Calu3 (cell line): ENCODE measurements at regions not wholly inside any gene's neighbourhood (a gene's known extent, or its start where the extent isn't known, plus 50 kb on each side); places are given as distances from the start of the nearest gene placed in this dataset.

Source experiments
- BruUV-seq: library from RNA; stranded (reverse); fragments of 400-500 nt; replicated peaks from 2 replicates; lab custom pipeline; 2021; lab: Mats Ljungman, UMichigan
- CTCF ChIA-PET: fragments of 300-600 bp; sonication (Branson Sonifier 250); formaldehyde crosslinking; loops from one replicate; lab custom pipeline; 2022; ENCODE audit warnings: antibody characterized with exemption; lab: Charles Lee
- DNase-seq: peaks from one replicate; pipeline ENCODE4 v3.0.0; 2022
- H3K27ac Mint-ChIP-seq: one replicate; pipeline ENCODE4 v1.8.0; 2022; ENCODE audit warnings: mixed read lengths; ENCODE audit not compliant: unreplicated experiment
- H3K27me3 Mint-ChIP-seq: one replicate; pipeline ENCODE4 v1.8.0; 2022; ENCODE audit warnings: mixed read lengths; ENCODE audit not compliant: unreplicated experiment
- H3K36me3 Mint-ChIP-seq: one replicate; pipeline ENCODE4 v1.8.0; 2022; ENCODE audit warnings: mild to moderate bottlenecking, moderate library complexity, mixed read lengths; ENCODE audit not compliant: insufficient read depth, unreplicated experiment
- H3K4me1 Mint-ChIP-seq: one replicate; pipeline ENCODE4 v1.8.0; 2022; ENCODE audit warnings: mild to moderate bottlenecking, low read depth, mixed read lengths; ENCODE audit not compliant: unreplicated experiment
- H3K4me3 Mint-ChIP-seq: one replicate; pipeline ENCODE4 v1.8.0; 2022; ENCODE audit warnings: mild to moderate bottlenecking, low read depth, moderate library complexity, mixed read lengths; ENCODE audit not compliant: unreplicated experiment
- H3K9me3 Mint-ChIP-seq: one replicate; pipeline ENCODE4 v1.8.0; 2022; ENCODE audit warnings: low read depth, mixed read lengths; ENCODE audit not compliant: unreplicated experiment
- intact Hi-C: fragments of 100-400 bp; cut with micrococcal nuclease; formaldehyde crosslinking; loops from one replicate; pipeline ENCODE4 v1.10.0; 2022; ENCODE audit not compliant: unreplicated experiment
- TF ChIP-seq, protein P1 (sequence below): fragments of 200-600 bp; IDR thresholded peaks from one replicate; pipeline ENCODE4 v1.8.0; 2022; ENCODE audit warnings: antibody characterized with exemption; ENCODE audit not compliant: unreplicated experiment

DNA sequence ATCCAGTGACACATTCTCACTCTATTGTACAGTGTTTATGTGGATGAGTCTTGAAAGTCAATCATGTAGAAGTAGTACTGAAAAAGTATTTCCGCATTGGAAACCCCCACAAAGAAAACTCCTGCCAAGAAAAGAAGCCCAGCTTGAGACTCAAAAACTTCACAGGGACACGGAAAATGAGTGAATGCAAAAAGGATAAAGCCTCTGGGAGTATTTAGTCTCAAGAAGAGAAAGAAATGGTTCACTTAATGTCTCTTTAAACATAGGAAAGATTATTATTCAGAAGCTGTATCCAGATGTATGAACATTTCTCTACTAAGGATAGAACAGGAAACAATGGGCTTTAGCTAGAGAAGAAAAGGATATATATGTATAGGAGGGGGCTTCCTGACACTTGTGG lies 304.5 kb downstream of the BARHL2 start:
- no peak overlapping the region for H3K27ac Mint-ChIP-seq
- H3K4me1 Mint-ChIP-seq, result no peaks in the 10 kb centered on the region
- DNase-seq, result no peak
- H3K9me3 Mint-ChIP-seq, result peaks cover 6% of the 10 kb centered on the region
- no peak overlapping the region for H3K4me3 Mint-ChIP-seq
- H3K36me3 Mint-ChIP-seq, result no peaks in the 10 kb centered on the region
- H3K27me3 Mint-ChIP-seq, result no peaks in the 10 kb centered on the region
- no TSS peak for BruUV-seq
- intact Hi-C loops, result no loop called here
- CTCF ChIA-PET, result no interaction called here
- TF ChIP-seq, protein P1, sequence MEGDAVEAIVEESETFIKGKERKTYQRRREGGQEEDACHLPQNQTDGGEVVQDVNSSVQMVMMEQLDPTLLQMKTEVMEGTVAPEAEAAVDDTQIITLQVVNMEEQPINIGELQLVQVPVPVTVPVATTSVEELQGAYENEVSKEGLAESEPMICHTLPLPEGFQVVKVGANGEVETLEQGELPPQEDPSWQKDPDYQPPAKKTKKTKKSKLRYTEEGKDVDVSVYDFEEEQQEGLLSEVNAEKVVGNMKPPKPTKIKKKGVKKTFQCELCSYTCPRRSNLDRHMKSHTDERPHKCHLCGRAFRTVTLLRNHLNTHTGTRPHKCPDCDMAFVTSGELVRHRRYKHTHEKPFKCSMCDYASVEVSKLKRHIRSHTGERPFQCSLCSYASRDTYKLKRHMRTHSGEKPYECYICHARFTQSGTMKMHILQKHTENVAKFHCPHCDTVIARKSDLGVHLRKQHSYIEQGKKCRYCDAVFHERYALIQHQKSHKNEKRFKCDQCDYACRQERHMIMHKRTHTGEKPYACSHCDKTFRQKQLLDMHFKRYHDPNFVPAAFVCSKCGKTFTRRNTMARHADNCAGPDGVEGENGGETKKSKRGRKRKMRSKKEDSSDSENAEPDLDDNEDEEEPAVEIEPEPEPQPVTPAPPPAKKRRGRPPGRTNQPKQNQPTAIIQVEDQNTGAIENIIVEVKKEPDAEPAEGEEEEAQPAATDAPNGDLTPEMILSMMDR, result no peak

DNA sequence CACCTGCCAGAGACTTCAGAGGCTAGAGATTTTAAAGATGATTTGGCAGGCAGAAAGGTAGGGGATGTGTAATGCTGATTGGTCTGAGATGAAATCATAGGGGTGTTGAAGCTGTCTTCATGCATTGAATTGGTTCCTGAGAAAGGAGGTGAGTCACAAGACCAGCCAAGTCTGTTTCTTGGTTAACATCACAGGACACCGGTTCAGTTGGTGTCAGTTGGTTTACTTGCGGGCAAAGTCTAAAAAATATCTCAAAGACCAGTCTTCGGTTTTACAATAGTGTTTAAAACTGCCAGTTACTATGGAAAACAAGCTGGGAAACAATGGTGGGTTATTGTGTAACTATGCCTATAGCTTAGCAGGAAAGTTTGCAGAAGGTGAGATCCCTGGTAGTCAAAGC lies 305.9 kb downstream of the BARHL2 start:
- Mint-ChIP-seq H3K4me1 (no peaks in the 10 kb centered on the region), H3K9me3 (peaks cover 6% of the 10 kb centered on the region), H3K4me3 (no peak overlapping the region), H3K27ac (no peak overlapping the region), H3K27me3 (no peaks in the 10 kb centered on the region), H3K36me3 (no peaks in the 10 kb centered on the region)
- no peak for DNase-seq
- CTCF ChIA-PET, result no interaction called here
- intact Hi-C loops, result no loop called here
- TF ChIP-seq, protein P1, result no peak
- no TSS peak for BruUV-seq

DNA sequence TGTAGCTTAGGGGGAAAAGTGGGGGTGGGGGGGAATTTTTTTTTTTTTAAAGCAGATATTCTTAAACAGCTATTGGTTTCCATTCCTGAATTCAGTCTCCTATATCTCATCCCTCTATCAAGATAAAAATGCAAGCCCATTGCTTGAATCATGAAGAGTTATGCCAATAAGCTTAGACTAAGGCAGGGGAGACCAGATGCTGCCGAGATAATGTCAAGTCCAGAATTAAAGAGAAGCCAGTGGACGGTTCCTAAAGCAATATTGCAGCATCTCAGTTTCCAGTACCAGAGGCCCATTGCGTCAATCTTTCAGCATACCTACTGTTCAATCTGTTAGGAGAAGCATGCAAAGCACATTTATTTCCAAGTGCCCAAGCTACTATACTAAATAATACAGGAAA lies 309.4 kb downstream of the BARHL2 start:
- CTCF ChIA-PET, result no interaction called here
- DNase-seq, result no peak
- peaks cover 5% of the 10 kb centered on the region for H3K4me1 Mint-ChIP-seq
- TF ChIP-seq, protein P1, result no peak
- no TSS peak for BruUV-seq
- H3K36me3 Mint-ChIP-seq, result peaks cover 6% of the 10 kb centered on the region
- no peak overlapping the region for H3K27ac Mint-ChIP-seq
- H3K9me3 Mint-ChIP-seq, result no peaks in the 10 kb centered on the region
- intact Hi-C loops, result no loop called here
- no peak overlapping the region for H3K4me3 Mint-ChIP-seq
- H3K27me3 Mint-ChIP-seq, result no peaks in the 10 kb centered on the region

DNA sequence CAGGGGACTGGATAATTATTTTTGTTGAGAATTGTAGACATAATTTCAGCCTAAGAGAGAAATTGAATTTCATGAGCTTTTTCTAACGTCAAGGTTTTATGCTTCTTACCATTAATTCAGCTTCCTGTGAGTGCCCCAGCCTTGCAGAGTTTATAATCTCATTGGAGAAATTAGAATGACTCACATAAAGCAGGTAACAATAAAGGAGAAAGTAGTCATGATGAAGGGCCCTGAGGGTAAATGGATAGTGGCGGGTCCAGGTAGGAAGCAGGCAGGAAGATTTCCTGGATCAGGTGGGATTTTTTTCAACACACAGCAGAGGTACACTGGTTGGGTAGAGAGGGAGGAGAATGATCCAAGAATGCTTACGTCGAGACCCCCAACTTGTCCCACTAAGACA lies 311.4 kb downstream of the BARHL2 start:
- CTCF ChIA-PET, result no interaction called here
- DNase-seq, result no peak
- Mint-ChIP-seq H3K4me1 (peaks cover 25% of the 10 kb centered on the region), H3K27me3 (no peaks in the 10 kb centered on the region), H3K9me3 (no peaks in the 10 kb centered on the region), H3K27ac (no peak overlapping the region), H3K4me3 (no peak overlapping the region), H3K36me3 (peaks cover 6% of the 10 kb centered on the region)
- intact Hi-C loops, result no loop called here
- no TSS peak for BruUV-seq
- TF ChIP-seq, protein P1, result no peak
